ENCODE measurements at regions not wholly inside any gene's neighbourhood (a gene's known extent, or its start where the extent isn't known, plus 50 kb on each side); places are given as distances from the start of the nearest gene placed in this dataset.

DNA sequence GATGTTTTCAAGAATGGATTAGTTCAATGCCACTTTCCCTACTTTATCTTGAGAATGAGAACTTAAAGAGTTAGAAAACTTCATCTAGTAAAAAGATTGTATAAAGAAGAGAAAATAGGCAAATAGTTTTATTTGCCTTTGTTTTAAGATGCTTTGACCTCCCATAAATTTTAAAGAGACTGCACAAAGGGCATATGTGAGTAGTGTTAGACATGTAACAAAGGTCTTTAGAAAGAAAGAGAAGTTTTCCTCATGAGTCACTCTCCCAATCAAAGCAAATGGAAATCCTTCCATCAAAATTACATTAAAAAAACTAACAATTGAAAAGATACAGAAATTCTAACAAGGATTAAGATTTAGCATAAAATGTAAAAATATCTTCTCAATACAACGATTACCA, 381.8 kb upstream of the KIF2A start:
- Histone ChIP-seq H3K36me3 (replicated peaks; ENCODE audit: control insufficient read depth, insufficient read depth, low read length) (no peaks in the 10 kb centered on the region), H3K4me3 (ENCODE audit: insufficient read depth, low read depth, low read length) (no peak overlapping the region), H3K27me3 (ENCODE audit: control insufficient read depth, insufficient read depth, low read length) (no peaks in the 10 kb centered on the region)
- DNase-seq, result no peak

DNA sequence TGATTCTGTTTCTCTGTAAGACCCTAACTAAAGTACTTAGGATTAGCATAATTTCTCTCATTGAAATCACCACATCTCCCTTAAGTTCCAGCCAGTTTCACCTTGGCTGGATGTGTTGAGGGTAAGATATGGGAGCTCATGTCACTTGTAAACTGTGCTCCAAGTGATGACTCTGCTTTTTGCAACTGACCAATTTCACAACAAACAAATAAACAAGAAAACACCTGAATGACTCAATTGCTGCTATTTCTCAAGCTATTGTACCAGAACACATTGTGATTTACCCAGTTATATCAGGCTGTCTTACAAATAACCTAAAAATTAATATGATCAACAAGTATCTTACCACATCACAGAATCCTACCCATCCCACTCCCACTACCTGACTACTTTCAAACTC, 379.1 kb upstream of the KIF2A start:
- Histone ChIP-seq H3K4me3 (ENCODE audit: insufficient read depth, low read depth, low read length) (no peak overlapping the region), H3K36me3 (replicated peaks; ENCODE audit: control insufficient read depth, insufficient read depth, low read length) (no peaks in the 10 kb centered on the region), H3K27me3 (ENCODE audit: control insufficient read depth, insufficient read depth, low read length) (no peaks in the 10 kb centered on the region)
- no peak for DNase-seq

DNA sequence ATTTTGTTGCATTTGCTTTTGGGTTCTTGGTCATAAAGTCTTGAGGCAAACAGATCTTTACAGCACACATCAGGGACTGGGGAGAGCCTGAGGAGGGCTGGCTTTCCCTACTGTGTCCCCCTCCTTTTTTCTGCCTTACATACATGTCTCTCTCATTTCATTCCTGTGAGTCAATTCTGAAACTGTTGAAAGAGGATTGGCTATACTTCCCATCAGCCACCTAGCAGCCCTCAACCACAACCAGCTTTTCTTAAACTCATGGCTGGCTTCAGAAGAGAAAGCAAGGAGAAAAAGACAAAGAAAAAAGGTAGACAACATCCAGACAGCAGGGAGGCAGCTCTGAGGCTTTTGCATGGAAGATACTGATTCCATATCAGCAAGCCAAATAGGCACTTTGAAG, 374.8 kb upstream of the KIF2A start:
- Histone ChIP-seq H3K4me3 (ENCODE audit: insufficient read depth, low read depth, low read length) (no peak overlapping the region), H3K27me3 (ENCODE audit: control insufficient read depth, insufficient read depth, low read length) (no peaks in the 10 kb centered on the region), H3K36me3 (replicated peaks; ENCODE audit: control insufficient read depth, insufficient read depth, low read length) (no peaks in the 10 kb centered on the region)
- DNase-seq, result no peak

DNA sequence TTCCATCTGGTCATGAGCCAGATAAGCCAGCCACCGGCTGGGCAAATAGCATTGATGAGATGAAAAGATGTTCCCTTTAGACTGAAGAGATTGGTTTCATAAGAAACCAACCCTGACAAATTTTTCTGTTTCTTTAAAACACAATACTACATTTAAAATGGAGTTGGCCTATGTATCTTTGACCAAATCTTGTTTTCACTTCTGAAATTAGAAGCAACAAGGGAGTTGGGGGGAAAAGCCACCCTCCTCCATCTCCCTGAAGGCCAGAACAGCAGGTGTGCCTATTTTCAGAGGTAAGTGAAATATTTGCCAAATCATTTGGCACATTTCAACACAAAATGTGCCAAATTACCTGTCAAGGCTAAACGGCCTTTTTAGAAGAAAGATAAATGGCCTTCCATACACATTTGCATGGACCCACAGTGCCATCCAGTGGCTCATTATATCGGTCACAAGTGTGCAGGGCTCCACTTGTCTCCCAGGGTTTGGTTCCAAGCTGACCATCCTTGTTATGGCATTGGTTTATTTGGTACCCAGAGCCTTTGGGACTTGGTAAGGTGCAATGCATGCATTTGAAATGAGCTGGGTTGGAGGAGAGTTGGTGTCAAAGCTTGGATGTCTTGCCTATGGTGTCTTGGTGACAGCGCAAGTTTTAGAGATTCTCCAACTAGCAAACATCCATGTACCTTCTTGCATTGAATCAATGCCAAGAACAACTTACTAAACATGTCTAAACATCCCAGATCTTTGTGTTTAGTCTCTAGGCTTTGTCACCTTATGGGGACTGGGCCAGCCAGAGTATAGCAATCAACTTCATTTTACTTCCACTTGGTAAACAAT, 372.0 kb upstream of the KIF2A start:
- DNase-seq, result peak; percentile 64
- Histone ChIP-seq H3K27me3 (ENCODE audit: control insufficient read depth, insufficient read depth, low read length) (no peaks in the 10 kb centered on the region), H3K4me3 (ENCODE audit: insufficient read depth, low read depth, low read length) (no peak overlapping the region), H3K36me3 (replicated peaks; ENCODE audit: control insufficient read depth, insufficient read depth, low read length) (no peaks in the 10 kb centered on the region)

DNA sequence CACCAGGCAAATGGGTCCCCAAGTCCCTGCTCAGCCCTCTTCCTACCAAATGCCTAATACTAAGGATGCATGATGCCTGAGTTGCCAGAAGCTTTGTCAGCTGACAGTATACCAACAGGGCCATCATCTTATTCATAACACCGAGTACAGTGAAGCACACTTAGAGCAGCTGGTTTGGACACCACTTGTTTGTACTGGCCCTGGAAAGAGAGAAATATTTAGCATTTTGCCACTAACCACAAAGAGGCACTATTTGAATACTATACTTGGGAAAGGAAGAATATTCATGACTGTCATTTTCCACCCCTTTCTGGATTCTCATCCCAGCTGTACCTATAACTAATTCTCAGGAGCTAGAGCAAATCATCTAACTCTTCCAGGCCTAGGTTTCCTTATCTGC, 364.4 kb upstream of the KIF2A start:
- no peaks in the 10 kb centered on the region for H3K27me3 ChIP-seq (ENCODE audit: control insufficient read depth, insufficient read depth, low read length)
- H3K4me3 ChIP-seq (ENCODE audit: insufficient read depth, low read depth, low read length), result no peak overlapping the region
- no peaks in the 10 kb centered on the region for H3K36me3 ChIP-seq (replicated peaks; ENCODE audit: control insufficient read depth, insufficient read depth, low read length)
- DNase-seq, result no peak

DNA sequence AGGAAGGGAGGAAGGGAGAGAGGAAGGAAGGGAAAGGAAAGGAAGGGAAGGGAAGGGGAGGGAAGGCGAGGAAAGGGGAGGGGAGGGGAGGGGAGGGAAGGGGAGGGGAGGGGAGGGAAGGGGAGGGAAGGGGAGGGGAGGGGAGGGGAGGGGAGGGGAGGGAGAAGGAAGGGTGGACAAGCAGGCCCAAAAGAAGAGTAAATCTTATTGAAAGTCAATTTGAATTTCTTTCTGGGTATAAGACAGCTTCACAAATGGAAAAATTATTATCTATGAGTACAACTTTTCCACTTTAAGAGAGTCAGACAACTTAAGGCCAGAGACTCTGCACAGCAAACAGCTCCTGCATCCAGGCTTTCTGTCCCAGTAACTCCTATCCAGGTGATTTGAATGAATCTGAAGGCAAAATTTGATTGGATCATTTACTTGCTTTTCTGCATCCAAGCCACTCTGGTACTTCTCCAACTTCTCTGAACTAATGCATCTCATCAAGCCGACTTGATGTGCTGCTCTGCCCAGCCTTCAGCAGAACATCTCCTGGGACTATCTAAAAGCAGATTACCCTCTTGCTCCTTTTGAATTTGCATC, 363.4 kb upstream of the KIF2A start:
- H3K27me3 ChIP-seq (ENCODE audit: control insufficient read depth, insufficient read depth, low read length), result no peaks in the 10 kb centered on the region
- DNase-seq, result no peak
- H3K4me3 ChIP-seq (ENCODE audit: insufficient read depth, low read depth, low read length), result no peak overlapping the region
- no peaks in the 10 kb centered on the region for H3K36me3 ChIP-seq (replicated peaks; ENCODE audit: control insufficient read depth, insufficient read depth, low read length)

DNA sequence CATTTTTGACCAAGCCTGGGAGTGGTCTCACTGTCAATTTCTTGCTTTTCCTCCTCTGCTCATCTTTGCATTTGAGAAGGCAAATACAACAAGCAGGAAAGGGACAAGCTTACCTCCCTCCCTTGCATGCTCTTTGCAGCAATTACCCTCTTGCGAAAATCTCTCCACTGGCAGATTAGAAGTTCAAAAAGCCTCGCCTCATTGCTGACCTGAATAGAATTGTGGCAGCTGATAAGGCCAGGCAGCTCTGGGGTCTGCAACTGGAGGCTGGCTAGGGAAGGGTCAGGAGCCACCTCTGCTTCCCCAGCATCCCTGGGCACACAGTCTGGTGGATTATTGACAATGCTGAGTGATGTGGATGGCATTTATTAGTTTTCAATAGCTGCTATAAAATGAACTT, 362.3 kb upstream of the KIF2A start:
- Histone ChIP-seq H3K27me3 (ENCODE audit: control insufficient read depth, insufficient read depth, low read length) (no peaks in the 10 kb centered on the region), H3K36me3 (replicated peaks; ENCODE audit: control insufficient read depth, insufficient read depth, low read length) (no peaks in the 10 kb centered on the region), H3K4me3 (ENCODE audit: insufficient read depth, low read depth, low read length) (no peak overlapping the region)
- DNase-seq, result no peak

DNA sequence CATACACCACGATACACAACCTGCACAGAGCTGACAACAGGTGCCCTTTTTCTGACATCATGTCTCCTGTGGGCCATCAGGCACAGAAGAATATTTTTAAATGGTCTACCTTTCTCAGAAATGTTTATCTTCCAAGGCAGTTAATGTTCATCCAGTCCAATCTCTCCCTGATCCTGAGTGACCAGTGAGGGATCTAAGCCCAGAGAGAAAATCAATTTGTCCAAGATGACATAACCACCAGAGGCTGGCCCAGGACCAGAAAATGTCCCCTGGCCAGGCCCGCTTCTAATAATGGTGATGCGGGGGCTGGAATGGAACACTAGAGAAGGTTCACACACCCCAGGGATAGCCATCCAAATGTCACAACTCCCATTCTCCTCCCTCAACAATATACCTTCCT, 357.9 kb upstream of the KIF2A start:
- Histone ChIP-seq H3K4me3 (ENCODE audit: insufficient read depth, low read depth, low read length) (no peak overlapping the region), H3K36me3 (replicated peaks; ENCODE audit: control insufficient read depth, insufficient read depth, low read length) (no peaks in the 10 kb centered on the region), H3K27me3 (ENCODE audit: control insufficient read depth, insufficient read depth, low read length) (no peaks in the 10 kb centered on the region)
- no peak for DNase-seq

DNA sequence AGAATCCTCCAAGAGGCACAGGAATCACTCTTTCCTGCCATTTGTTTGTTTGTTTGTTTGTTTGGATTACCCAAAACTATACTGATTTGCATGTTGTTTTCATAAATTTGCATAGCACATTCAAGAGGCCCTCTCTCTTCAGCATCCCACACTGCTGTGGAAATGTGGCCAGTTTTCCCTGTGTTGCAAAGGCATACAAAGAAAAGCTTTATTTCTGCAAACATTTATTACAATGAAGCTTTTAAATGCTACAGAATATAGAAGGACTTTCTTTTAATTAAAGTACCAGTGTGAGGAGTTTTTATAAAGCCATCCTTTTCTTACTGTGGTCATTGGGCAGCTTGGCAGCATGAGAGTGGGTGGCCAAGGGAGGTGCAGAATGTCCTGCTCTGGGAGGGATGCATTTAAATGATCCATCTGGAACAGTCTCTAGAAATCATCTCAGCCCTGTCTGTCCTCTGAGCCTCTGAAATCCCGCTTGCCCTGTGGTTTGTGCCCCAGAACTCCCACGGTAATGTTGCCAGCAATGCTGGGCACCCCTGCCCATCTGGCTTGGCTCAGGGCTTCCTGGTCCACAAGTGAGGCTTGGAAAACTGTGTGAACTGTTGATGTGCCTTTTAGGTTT, 356.8 kb upstream of the KIF2A start:
- DNase-seq, result no peak
- no peaks in the 10 kb centered on the region for H3K36me3 ChIP-seq (replicated peaks; ENCODE audit: control insufficient read depth, insufficient read depth, low read length)
- no peak overlapping the region for H3K4me3 ChIP-seq (ENCODE audit: insufficient read depth, low read depth, low read length)
- H3K27me3 ChIP-seq (ENCODE audit: control insufficient read depth, insufficient read depth, low read length), result no peaks in the 10 kb centered on the region

DNA sequence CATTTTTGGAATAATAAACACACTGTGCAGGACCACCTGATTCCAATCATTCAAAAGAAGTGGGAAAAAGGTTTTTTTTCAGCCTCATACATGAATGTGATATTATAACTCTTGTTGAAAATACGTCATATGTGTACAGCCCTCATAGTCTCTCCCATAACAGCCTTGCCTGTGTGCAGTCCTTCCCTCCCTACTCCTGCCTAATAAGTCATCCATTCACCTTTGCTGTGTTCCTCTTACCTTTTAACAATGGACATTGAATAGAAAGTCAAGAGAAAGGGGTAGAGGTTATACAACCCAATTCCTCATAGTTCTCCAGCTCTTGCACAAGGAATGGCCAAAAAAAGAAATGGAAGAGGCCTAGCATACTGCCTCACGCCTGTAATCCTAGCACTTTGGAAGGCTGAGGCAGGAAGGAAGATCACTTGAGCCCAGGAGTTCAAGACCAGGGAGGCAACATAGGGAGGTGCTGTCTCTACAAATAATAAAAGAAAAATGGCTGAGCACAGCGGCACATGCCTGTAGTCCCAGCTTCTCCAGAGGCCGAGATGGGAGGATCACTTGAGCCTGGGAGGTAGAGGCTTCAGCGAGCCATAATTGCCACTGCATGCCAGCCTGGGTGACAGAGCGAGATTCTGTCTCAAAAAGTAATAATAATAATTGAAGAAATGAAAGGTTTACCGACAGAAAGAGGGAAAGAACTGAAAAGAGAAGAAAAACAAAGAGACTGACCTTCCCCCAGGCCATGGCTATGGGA, 356.1 kb upstream of the KIF2A start:
- DNase-seq, result no peak
- H3K4me3 ChIP-seq (ENCODE audit: insufficient read depth, low read depth, low read length), result no peak overlapping the region

DNA sequence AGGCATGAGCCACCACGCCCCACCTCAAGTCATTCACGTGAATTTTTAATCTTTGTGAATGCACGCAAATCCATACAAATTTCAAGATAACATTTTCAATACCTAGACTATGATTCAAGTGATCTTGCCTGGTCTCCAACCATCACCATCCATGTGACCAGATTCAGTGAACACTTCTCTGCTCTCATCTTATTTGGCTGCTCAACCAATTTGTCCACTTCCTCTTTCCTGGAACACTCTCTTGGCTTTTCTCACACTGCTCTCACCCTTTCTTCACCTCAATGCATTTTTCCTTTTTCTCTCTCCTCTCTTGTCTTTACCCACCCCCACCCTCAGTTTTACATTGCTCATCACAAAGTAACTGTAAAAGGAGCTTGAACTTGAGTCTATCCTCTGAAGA, 354.7 kb upstream of the KIF2A start:
- Histone ChIP-seq H3K4me3 (ENCODE audit: insufficient read depth, low read depth, low read length) (no peak overlapping the region), H3K36me3 (replicated peaks; ENCODE audit: control insufficient read depth, insufficient read depth, low read length) (no peaks in the 10 kb centered on the region), H3K27me3 (ENCODE audit: control insufficient read depth, insufficient read depth, low read length) (no peaks in the 10 kb centered on the region; the same call in 1 of the 2 replicates)
- no peak for DNase-seq

More for the DNA sequence above, 356.1 kb upstream of the KIF2A start:
- no peaks in the 10 kb centered on the region; the same call in 1 of the 2 replicates for H3K27me3 ChIP-seq (ENCODE audit: control insufficient read depth, insufficient read depth, low read length)
- H3K36me3 ChIP-seq (replicated peaks; ENCODE audit: control insufficient read depth, insufficient read depth, low read length), result no peaks in the 10 kb centered on the region

DNA sequence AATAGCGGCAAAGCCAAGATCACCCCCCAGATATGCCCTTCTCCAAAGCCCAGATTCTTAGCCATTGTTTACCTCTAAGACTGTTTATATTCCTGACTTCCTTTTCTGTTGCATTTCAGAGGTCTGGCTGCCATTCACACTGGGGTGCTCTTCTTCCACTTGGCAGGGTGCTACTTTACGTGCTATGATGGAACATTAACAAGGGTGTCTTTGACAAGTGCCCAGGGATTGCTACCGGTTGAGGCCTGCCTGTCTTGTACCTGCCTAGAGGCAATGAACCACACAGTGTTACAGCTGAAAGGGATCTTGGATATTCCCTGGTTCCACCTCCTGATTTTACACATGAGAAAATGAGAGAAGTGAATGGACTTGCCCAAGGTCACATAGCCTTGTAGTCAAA, 352.1 kb upstream of the KIF2A start:
- DNase-seq, result no peak
- H3K4me3 ChIP-seq (ENCODE audit: insufficient read depth, low read depth, low read length), result no peak overlapping the region
- H3K36me3 ChIP-seq (replicated peaks; ENCODE audit: control insufficient read depth, insufficient read depth, low read length), result no peaks in the 10 kb centered on the region
- no peaks in the 10 kb centered on the region; the same call in 1 of the 2 replicates for H3K27me3 ChIP-seq (ENCODE audit: control insufficient read depth, insufficient read depth, low read length)

DNA sequence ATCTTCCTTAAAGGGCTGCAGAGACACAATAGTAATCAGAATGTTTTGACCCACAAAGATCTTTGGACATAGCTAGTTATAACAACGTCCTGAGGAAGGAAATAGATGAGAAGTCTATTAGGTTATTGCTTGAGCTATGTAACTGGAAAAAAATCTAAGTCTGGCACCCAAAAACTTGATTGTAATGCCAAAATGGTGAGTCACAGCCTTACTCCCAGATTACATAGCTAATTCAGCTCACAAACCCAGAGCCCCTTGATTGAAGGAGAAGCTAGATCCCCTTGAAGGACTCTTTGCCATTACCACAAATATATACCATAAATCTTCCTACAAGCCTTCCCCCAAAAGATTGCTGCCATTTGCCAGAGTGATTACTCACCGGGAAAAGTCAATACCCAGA, 341.8 kb upstream of the KIF2A start:
- Histone ChIP-seq H3K36me3 (replicated peaks; ENCODE audit: control insufficient read depth, insufficient read depth, low read length) (no peaks in the 10 kb centered on the region), H3K27me3 (ENCODE audit: control insufficient read depth, insufficient read depth, low read length) (0 out of 2 replicates have a peak, but pooled peaks cover 1% of the 10 kb centered on the region), H3K4me3 (ENCODE audit: insufficient read depth, low read depth, low read length) (no peak overlapping the region)
- DNase-seq, result no peak

DNA sequence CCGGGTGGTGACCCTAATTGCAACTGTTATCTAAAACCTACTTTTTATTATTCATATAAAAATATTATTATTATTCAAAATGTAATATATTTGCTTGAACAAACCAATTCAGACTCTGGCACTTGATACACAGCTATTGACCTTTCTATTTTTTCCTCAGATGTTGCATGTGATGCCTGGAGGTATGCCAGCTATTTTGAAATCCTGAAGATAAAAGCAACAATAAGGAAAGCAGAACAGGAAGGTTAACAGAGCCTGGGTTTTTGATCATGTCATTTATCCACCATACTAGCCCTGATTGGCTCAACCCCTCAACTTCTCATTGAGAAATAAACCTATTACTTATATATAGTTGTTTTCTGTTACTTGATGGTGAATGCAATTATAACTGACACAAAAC, 340.9 kb upstream of the KIF2A start:
- no peak for DNase-seq
- Histone ChIP-seq H3K36me3 (replicated peaks; ENCODE audit: control insufficient read depth, insufficient read depth, low read length) (no peaks in the 10 kb centered on the region), H3K27me3 (ENCODE audit: control insufficient read depth, insufficient read depth, low read length) (0 out of 2 replicates have a peak, but pooled peaks cover 1% of the 10 kb centered on the region), H3K4me3 (ENCODE audit: insufficient read depth, low read depth, low read length) (no peak overlapping the region)
